ENCODE measurements at regions not wholly inside any gene's neighbourhood (a gene's known extent, or its start where the extent isn't known, plus 50 kb on each side); places are given as distances from the start of the nearest gene placed in this dataset.

- Histone ChIP-seq H3K27me3 (no peaks in the 10 kb centered on the region), H3K27ac (peak overlapping the region; percentile 27; the same call in 1 of the 2 replicates), H3K4me1 (peaks cover 32% of the 10 kb centered on the region), H3K36me3 (no peaks in the 10 kb centered on the region), H3K9me3 (replicated peaks) (no peaks in the 10 kb centered on the region), H3K4me3 (no peak overlapping the region)
- peak; percentile 27 to 72 for DNase-seq
Measured at GRCh38 chr1:78833491-78833890, 173.0 kb downstream of the ADGRL4 start.

DNA sequence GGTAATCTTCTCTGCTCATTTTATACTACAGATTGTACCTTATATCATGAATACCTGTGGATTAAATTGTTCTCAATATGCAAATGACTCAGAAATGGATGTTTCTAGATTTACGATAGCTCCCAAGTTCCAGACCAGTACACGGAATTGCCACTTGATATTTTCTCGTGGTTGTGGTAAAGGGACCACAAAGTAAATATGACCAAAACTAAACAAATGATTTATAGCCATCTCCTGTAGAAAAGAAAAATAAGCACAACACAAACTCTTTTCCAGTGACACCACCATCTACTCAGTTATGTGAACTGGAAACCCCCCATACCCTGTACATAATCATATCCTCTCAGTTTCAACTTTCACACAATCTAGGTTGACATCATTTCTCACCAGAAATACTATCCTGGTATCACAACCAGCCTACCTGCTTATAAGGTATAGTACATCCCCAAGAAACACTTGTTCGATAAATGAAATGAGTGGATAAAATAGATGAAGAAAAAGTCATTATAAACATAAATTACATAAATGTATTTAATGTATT is 172.3 kb downstream of the ADGRL4 start:
- H3K27me3 ChIP-seq = no peaks in the 10 kb centered on the region
- DNase-seq = peak in 1 of 2 experiments; percentile 27
- H3K36me3 ChIP-seq = no peaks in the 10 kb centered on the region
- H3K27ac ChIP-seq = no peak overlapping the region; the same call in 1 of the 2 replicates
- no peak overlapping the region for H3K4me3 ChIP-seq
- H3K9me3 ChIP-seq (replicated peaks) = no peaks in the 10 kb centered on the region
- peaks cover 32% of the 10 kb centered on the region for H3K4me1 ChIP-seq

DNA sequence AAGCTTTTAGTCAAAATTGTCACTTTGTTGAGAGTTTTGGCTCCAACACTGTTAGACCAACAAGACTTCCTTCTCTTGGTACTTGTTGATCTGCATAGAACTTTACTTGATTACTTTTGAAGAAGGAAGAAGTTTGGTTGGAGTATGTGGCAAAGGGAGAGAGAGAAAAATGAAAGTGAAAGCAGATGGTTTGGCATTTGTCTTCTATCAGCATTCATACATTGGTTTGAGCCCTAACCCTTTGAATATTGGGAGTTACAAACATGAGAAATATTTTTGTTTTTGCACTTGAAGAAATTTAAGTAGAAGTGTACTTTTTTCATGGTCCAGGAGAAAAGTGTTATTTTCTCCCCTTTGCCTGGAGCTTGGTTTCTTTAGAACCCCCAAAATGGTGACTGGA is 169.8 kb downstream of the ADGRL4 start:
- Histone ChIP-seq H3K4me1 (peaks cover 42% of the 10 kb centered on the region), H3K27ac (no peak overlapping the region), H3K4me3 (no peak overlapping the region), H3K9me3 (replicated peaks) (no peaks in the 10 kb centered on the region), H3K36me3 (no peaks in the 10 kb centered on the region), H3K27me3 (no peaks in the 10 kb centered on the region)
- DNase-seq = no peak

DNA sequence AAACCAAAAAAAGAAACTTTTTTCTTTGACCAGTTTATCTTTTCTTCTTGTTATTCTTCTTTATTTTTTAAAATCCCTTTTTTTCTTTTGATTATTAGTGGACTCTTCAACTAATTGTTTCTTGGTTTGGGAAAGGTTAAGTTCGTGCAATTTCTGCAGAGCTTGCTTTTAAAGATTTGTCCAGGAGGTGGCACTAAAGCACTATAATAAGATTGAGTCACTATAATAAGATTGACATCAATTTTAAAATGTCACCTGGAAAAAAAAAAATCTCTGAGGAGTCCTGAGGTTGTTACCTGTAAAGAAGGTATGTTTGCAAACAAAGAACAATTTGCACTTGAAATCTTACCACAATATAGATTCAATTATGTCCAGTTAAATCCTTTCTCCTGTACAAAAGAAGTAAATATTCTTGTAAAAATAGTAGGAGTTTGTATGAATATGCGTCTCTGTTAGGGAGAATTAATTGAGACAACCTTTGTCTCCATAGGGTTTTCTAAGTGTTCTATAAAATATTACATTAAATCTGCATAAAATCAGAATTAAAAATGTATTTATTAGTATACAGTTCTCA is 166.7 kb downstream of the ADGRL4 start:
- Histone ChIP-seq H3K27ac (no peak overlapping the region), H3K4me1 (peaks cover 27% of the 10 kb centered on the region), H3K27me3 (no peaks in the 10 kb centered on the region), H3K4me3 (no peak overlapping the region), H3K36me3 (no peaks in the 10 kb centered on the region), H3K9me3 (replicated peaks) (no peaks in the 10 kb centered on the region)
- DNase-seq = peak in 1 of 2 experiments; percentile 68
